IMR-90 (cell line): ENCODE measurements at regions not wholly inside any gene's neighbourhood (a gene's known extent, or its start where the extent isn't known, plus 50 kb on each side); places are given as distances from the start of the nearest gene placed in this dataset.

ENCODE experiments used
- ATAC-seq: fragments of 200-7000 bp; cut with Tn5 transposase; 2 replicates; pipeline ENCODE4 v1.9.1; 2020; ENCODE audit warnings: low read depth, mild to moderate bottlenecking, moderate library complexity
- BruUV-seq: library from RNA; stranded (reverse); fragments of 400-500 nt; replicated peaks from 2 replicates; lab custom pipeline; 2021; lab: Mats Ljungman, UMichigan
- CTCF ChIA-PET: fragments of 300-600 bp; formaldehyde crosslinking; extraction: SDS; loops from one replicate; lab custom pipeline; 2021; ENCODE audit warnings: antibody characterized with exemption; lab: Yijun Ruan, JAX
- POLR2A ChIA-PET: fragments of 300-600 bp; sonication (Branson Sonifier 250); formaldehyde crosslinking; loops from one replicate; lab custom pipeline; 2022; ENCODE audit warnings: antibody characterized with exemption; ENCODE audit not compliant: unreplicated experiment; lab: Charles Lee
- DNase-seq: peaks from one replicate; pipeline ENCODE4 v3.0.0; 2013
- H2AFZ ChIP-seq: replicated peaks from 2 replicates; pipeline ENCODE3; 2013; ENCODE audit warnings: low read length, mild to moderate bottlenecking; ENCODE audit not compliant: poor library complexity
- H2AK5ac ChIP-seq: 2 replicates; pipeline ENCODE4 v1.6.1; 2013; ENCODE audit warnings: low read depth, low read length, inconsistent platforms
- H2AK9ac ChIP-seq: replicated peaks from 2 replicates; pipeline ENCODE3; 2013; ENCODE audit warnings: mild to moderate bottlenecking, low read depth, low read length, moderate library complexity; ENCODE audit not compliant: poor library complexity
- H2BK120ac ChIP-seq: 2 replicates; pipeline ENCODE4 v1.6.1; 2013; ENCODE audit warnings: low read depth, low read length, inconsistent platforms
- H2BK15ac ChIP-seq: 3 replicates; pipeline ENCODE4 v1.6.1; 2013; ENCODE audit warnings: low read depth, low read length, inconsistent platforms
- H2BK20ac ChIP-seq: 2 replicates; pipeline ENCODE4 v1.6.1; 2013; ENCODE audit warnings: low read depth, mild to moderate bottlenecking, inconsistent platforms, low read length, moderate library complexity
- H2BK5ac ChIP-seq: 2 replicates; pipeline ENCODE4 v1.6.1; 2013; ENCODE audit warnings: mild to moderate bottlenecking, low read depth, low read length, inconsistent platforms; ENCODE audit not compliant: poor library complexity, severe bottlenecking
- H3K14ac ChIP-seq: replicated peaks from 2 replicates; pipeline ENCODE4 v1.6.1; 2013; ENCODE audit warnings: low read depth, low read length, inconsistent platforms
- H3K18ac ChIP-seq: 2 replicates; pipeline ENCODE4 v1.6.1; 2013; ENCODE audit warnings: low read depth, low read length, control low read depth
- H3K23ac ChIP-seq: 2 replicates; pipeline ENCODE4 v1.6.1; 2013; ENCODE audit warnings: low read depth, low read length, inconsistent platforms
- H3K27ac ChIP-seq: 2 replicates; pipeline ENCODE4 v1.5.1; 2013; ENCODE audit warnings: mild to moderate bottlenecking, control low read depth, low read length; ENCODE audit not compliant: insufficient read depth
- H3K27me3 ChIP-seq: 2 replicates; pipeline ENCODE4 v1.6.1; 2013; ENCODE audit warnings: low read length; ENCODE audit not compliant: control insufficient read depth, insufficient read depth
- H3K36me3 ChIP-seq: 2 replicates; pipeline ENCODE4 v1.6.1; 2013; ENCODE audit warnings: low read length, mixed read lengths; ENCODE audit not compliant: control insufficient read depth, insufficient read depth
- H3K4ac ChIP-seq: 2 replicates; pipeline ENCODE4 v1.6.1; 2013; ENCODE audit warnings: low read depth, low read length, inconsistent platforms
- H3K4me1 ChIP-seq: 2 replicates; pipeline ENCODE4 v1.6.1; 2013; ENCODE audit warnings: low read length, mixed read lengths; ENCODE audit not compliant: control insufficient read depth, insufficient read depth
- H3K4me2 ChIP-seq: 2 replicates; pipeline ENCODE4 v1.6.1; 2013; ENCODE audit warnings: low read depth, mild to moderate bottlenecking, control low read depth, low read length, moderate library complexity
- H3K4me3 ChIP-seq: 2 replicates; pipeline ENCODE4 v1.5.1; 2013; ENCODE audit warnings: low read depth, mild to moderate bottlenecking, control low read depth, low read length, moderate library complexity; ENCODE audit not compliant: insufficient read depth
- H3K56ac ChIP-seq: 2 replicates; pipeline ENCODE4 v1.6.1; 2013; ENCODE audit warnings: low read length, inconsistent platforms; ENCODE audit not compliant: insufficient read depth; ENCODE audit errors: extremely low read depth
- H3K79me1 ChIP-seq, 2 experiments: 2 replicates each; pipeline ENCODE4 v1.6.1; 2013; ENCODE audit warnings: low read length in 2 of 2, inconsistent platforms in 1 of 2, low read depth in 1 of 2
- H3K9ac ChIP-seq: 2 replicates; pipeline ENCODE4 v1.6.1; 2013; ENCODE audit warnings: low read depth, low read length, control low read depth
- H3K9me1 ChIP-seq: 2 replicates; pipeline ENCODE4 v1.6.1; 2013; ENCODE audit warnings: low read length, inconsistent platforms; ENCODE audit not compliant: insufficient read depth
- H3K9me3 ChIP-seq: 2 replicates; pipeline ENCODE4 v1.6.1; 2013; ENCODE audit warnings: low read length; ENCODE audit not compliant: control insufficient read depth, insufficient read depth
- H4K20me1 ChIP-seq: 2 replicates; pipeline ENCODE4 v1.6.1; 2013; ENCODE audit warnings: low read length, inconsistent platforms; ENCODE audit not compliant: insufficient read depth
- H4K5ac ChIP-seq: 2 replicates; pipeline ENCODE4 v1.6.1; 2013; ENCODE audit warnings: mild to moderate bottlenecking, low read depth, low read length, control low read depth
- H4K8ac ChIP-seq, 2 experiments: 2 replicates each; pipeline ENCODE4 v1.6.1; 2013; ENCODE audit warnings: low read depth in 2 of 2, low read length in 2 of 2, control low read depth in 1 of 2, inconsistent platforms in 1 of 2
- H4K91ac ChIP-seq: 2 replicates; pipeline ENCODE4 v1.6.1; 2013; ENCODE audit warnings: low read depth, low read length, inconsistent platforms; ENCODE audit not compliant: insufficient read depth
- BHLHE40 ChIP-seq: fragments of 150-350 bp; IDR thresholded peaks from 2 replicates; pipeline ENCODE4 v1.6.1; 2016; ENCODE audit warnings: mild to moderate bottlenecking, low read depth, low read length
- CEBPB ChIP-seq: IDR thresholded peaks from 2 replicates; pipeline ENCODE4 v1.6.1; 2012; ENCODE audit warnings: low read depth, low read length, improper control_type of control experiment
- FOS ChIP-seq: fragments of 150-350 bp; IDR thresholded peaks from 2 replicates; pipeline ENCODE4 v1.6.1; 2016; ENCODE audit warnings: low read depth, low read length
- MXI1 ChIP-seq: IDR thresholded peaks from 2 replicates; pipeline ENCODE4 v1.6.1; 2012; ENCODE audit warnings: low read depth, mild to moderate bottlenecking, low read length, moderate library complexity, borderline replicate concordance
- NFE2L2 ChIP-seq: fragments of 150-350 bp; IDR thresholded peaks from 2 replicates; pipeline ENCODE4 v1.6.1; 2016; ENCODE audit warnings: low read depth, mild to moderate bottlenecking, low read length
- POLR2A ChIP-seq: IDR thresholded peaks from 2 replicates; pipeline ENCODE4 v1.6.1; 2012; ENCODE audit warnings: mild to moderate bottlenecking, low read depth, low read length
- RFX5 ChIP-seq: IDR thresholded peaks from 2 replicates; pipeline ENCODE4 v1.8.0; 2012; ENCODE audit warnings: low read depth, mild to moderate bottlenecking, low read length, moderate library complexity
- WGBS, 2 experiments: methylation state at CpG; one replicate each; pipeline versions ENCODE4 v1.1.5 to v1.1.7; 2013; ENCODE audit warnings: missing lambda C conversion rate in 2 of 2; ENCODE audit not compliant: insufficient read length in 1 of 2; ENCODE audit errors: extremely low coverage in 2 of 2; 5-methylcytosine and 5-hydroxymethylcytosine counted together
- dilution Hi-C: fragments of 300-500 bp; cut with HindIII; formaldehyde crosslinking; loops from one replicate; pipeline ENCODE4 v1.14.3; 2018; ENCODE audit warnings: low sequenced_read_pairs; ENCODE audit not compliant: unreplicated experiment
- in situ Hi-C: fragments of 300-500 bp; cut with MboI; formaldehyde crosslinking; loops from 3 replicates; pipeline ENCODE4 v1.14.3; 2019; ENCODE audit warnings: low sequenced_read_pairs, inconsistent platforms, mixed read lengths
- intact Hi-C: fragments of 100-400 bp; cut with micrococcal nuclease; formaldehyde crosslinking; loops from 2 replicates; pipeline ENCODE4 v1.10.0; 2022
- TF ChIP-seq, protein P1 (sequence below): conservative IDR thresholded peaks from 2 replicates; pipeline ENCODE4 v1.5.1; 2012; ENCODE audit warnings: mild to moderate bottlenecking, low read depth, low read length, improper control_type of control experiment
- TF ChIP-seq, protein P2 (sequence below): fragments of 150-350 bp; IDR thresholded peaks from 2 replicates; pipeline ENCODE4 v1.6.1; 2017; ENCODE audit warnings: mild to moderate bottlenecking, antibody characterized with exemption, low read length, low read depth

DNA sequence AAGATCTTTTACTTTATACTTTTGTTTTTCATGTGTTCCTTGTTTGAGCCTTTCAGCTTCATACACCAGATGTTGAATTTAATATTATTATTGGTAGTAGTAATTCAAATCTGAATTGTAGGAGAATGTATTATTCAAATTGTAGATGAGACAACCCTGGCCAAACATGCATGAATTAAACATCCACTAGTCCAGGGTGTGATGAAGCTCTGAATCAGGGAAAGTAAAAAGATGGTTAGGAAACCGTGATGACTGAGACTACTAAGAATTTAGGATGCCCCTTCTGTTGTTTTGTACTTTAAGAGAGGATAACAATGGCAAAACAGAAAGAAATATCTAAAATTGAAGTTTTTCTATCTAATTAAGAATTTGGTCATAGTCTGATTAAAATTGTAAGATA is 227.8 kb upstream of the CDH2 start:
- Histone ChIP-seq H4K5ac (no peak overlapping the region), H3K23ac (no peak overlapping the region), H3K56ac (no peak overlapping the region), H2BK15ac (no peak overlapping the region), H3K9me1 (no peaks in the 10 kb centered on the region), H3K9ac (no peak overlapping the region), H3K4me3 (no peak overlapping the region), H3K27me3 (no peaks in the 10 kb centered on the region), H3K79me1 (no peaks in the 10 kb centered on the region), H2AK9ac (no peak overlapping the region), H2BK20ac (no peak overlapping the region), H2BK5ac (no peak overlapping the region), H4K91ac (no peak overlapping the region), H2AFZ (no peak overlapping the region), H3K4me2 (no peak overlapping the region), H3K4me1 (no peaks in the 10 kb centered on the region), H4K20me1 (no peaks in the 10 kb centered on the region), H2AK5ac (no peak overlapping the region), H3K27ac (no peak overlapping the region), H3K14ac (no peak overlapping the region), H3K36me3 (no peaks in the 10 kb centered on the region), H2BK120ac (no peak overlapping the region), H3K18ac (no peak overlapping the region), H3K9me3 (no peaks in the 10 kb centered on the region), H3K4ac (no peak overlapping the region), H4K8ac (no peak overlapping the region)
- ChIA-PET POLR2A (no interaction called here), CTCF (no interaction called here)
- ATAC-seq (no peak), DNase-seq (no peak)
- dilution Hi-C loops (no loop called here), in situ Hi-C loops (no loop called here), intact Hi-C loops (no loop called here)
- no CpG with 5 or more reads among the region's 1 CpG for WGBS, 2 experiments
- TF ChIP-seq, protein P1, sequence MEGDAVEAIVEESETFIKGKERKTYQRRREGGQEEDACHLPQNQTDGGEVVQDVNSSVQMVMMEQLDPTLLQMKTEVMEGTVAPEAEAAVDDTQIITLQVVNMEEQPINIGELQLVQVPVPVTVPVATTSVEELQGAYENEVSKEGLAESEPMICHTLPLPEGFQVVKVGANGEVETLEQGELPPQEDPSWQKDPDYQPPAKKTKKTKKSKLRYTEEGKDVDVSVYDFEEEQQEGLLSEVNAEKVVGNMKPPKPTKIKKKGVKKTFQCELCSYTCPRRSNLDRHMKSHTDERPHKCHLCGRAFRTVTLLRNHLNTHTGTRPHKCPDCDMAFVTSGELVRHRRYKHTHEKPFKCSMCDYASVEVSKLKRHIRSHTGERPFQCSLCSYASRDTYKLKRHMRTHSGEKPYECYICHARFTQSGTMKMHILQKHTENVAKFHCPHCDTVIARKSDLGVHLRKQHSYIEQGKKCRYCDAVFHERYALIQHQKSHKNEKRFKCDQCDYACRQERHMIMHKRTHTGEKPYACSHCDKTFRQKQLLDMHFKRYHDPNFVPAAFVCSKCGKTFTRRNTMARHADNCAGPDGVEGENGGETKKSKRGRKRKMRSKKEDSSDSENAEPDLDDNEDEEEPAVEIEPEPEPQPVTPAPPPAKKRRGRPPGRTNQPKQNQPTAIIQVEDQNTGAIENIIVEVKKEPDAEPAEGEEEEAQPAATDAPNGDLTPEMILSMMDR: no peak
- TF ChIP-seq POLR2A: no peak
- no peak for TF ChIP-seq NFE2L2
- TF ChIP-seq BHLHE40: no peak
- no peak for TF ChIP-seq RFX5
- no peak for TF ChIP-seq MXI1
- TF ChIP-seq, protein P2, sequence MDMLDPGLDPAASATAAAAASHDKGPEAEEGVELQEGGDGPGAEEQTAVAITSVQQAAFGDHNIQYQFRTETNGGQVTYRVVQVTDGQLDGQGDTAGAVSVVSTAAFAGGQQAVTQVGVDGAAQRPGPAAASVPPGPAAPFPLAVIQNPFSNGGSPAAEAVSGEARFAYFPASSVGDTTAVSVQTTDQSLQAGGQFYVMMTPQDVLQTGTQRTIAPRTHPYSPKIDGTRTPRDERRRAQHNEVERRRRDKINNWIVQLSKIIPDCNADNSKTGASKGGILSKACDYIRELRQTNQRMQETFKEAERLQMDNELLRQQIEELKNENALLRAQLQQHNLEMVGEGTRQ: no peak
- TF ChIP-seq FOS: no peak
- TF ChIP-seq CEBPB: no peak
- BruUV-seq: no TSS peak
